Breast epithelium (tissue), 3 donors: ENCODE measurements at regions not wholly inside any gene's neighbourhood (a gene's known extent, or its start where the extent isn't known, plus 50 kb on each side); places are given as distances from the start of the nearest gene placed in this dataset.

Source experiments
- POLR2A ChIP-seq: fragments of 450-650 bp; IDR thresholded peaks from one replicate; pipeline ENCODE4 v1.6.1; 2016; ENCODE audit warnings: antibody characterized with exemption, mild to moderate bottlenecking, moderate library complexity
- TF ChIP-seq, protein P1 (sequence below), 3 donors: fragments of 450-650 bp; IDR thresholded peaks; one replicate each; pipeline ENCODE4 v1.5.1; 2016 to 2017; ENCODE audit warnings: antibody characterized with exemption in 3 of 3, mild to moderate bottlenecking in 3 of 3, moderate library complexity in 3 of 3

DNA sequence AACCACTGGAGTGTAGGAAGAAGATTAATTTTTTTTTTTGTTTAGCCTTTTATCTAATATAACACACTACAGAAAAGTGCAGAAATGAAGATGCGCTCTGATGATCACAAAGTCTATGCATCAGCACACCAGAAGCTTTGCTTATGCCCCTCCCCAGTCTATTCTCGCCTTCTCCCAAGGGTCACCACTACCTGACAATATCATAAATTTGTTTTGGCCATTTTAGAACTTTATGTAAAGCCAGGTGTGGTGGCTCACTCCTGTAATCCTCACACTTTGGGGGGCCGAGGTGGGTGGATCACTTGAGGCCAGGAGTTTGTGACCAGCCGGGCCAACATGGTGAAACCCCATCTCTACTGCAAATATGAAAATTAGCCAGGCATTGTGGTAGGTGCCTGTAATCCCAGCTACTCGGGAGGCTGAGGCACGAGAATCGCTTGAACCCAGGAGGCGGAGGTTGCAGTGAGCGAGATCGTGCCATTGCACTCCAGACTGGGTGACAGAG is 231.3 kb downstream of the FOXD2 start:
- no peak for TF ChIP-seq POLR2A
- TF ChIP-seq, protein P1, sequence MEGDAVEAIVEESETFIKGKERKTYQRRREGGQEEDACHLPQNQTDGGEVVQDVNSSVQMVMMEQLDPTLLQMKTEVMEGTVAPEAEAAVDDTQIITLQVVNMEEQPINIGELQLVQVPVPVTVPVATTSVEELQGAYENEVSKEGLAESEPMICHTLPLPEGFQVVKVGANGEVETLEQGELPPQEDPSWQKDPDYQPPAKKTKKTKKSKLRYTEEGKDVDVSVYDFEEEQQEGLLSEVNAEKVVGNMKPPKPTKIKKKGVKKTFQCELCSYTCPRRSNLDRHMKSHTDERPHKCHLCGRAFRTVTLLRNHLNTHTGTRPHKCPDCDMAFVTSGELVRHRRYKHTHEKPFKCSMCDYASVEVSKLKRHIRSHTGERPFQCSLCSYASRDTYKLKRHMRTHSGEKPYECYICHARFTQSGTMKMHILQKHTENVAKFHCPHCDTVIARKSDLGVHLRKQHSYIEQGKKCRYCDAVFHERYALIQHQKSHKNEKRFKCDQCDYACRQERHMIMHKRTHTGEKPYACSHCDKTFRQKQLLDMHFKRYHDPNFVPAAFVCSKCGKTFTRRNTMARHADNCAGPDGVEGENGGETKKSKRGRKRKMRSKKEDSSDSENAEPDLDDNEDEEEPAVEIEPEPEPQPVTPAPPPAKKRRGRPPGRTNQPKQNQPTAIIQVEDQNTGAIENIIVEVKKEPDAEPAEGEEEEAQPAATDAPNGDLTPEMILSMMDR (IDR thresholded peaks at IDR 0.05) = no peak
